BJ (cell line): ENCODE measurements at regions not wholly inside any gene's neighbourhood (a gene's known extent, or its start where the extent isn't known, plus 50 kb on each side); places are given as distances from the start of the nearest gene placed in this dataset.

ENCODE experiments used
- CTCF ChIA-PET: fragments of 350-600 bp; formaldehyde crosslinking; extraction: SDS; loops from one replicate; lab custom pipeline; 2021; ENCODE audit warnings: antibody characterized with exemption, inconsistent platforms; lab: Yijun Ruan, JAX
- POLR2A ChIA-PET: fragments of 300-600 bp; sonication (Branson Sonifier 250); formaldehyde crosslinking; extraction: SDS; loops from one replicate; lab custom pipeline; 2021; ENCODE audit warnings: antibody characterized with exemption; lab: Charles Lee
- DNase-seq: peaks from one replicate; pipeline ENCODE4 v3.0.0-alpha.2; 2011; ENCODE audit warnings: low read depth
- H3K27me3 ChIP-seq: 2 replicates; pipeline ENCODE4 v1.6.0; 2011; ENCODE audit warnings: low read length; ENCODE audit not compliant: control insufficient read depth, insufficient read depth
- H3K36me3 ChIP-seq: 2 replicates; pipeline ENCODE4 v1.5.1; 2011; ENCODE audit warnings: low read length; ENCODE audit not compliant: control insufficient read depth, insufficient read depth
- H3K4me3 ChIP-seq: 2 replicates; pipeline ENCODE4 v1.5.1; 2011; ENCODE audit warnings: low read depth, mild to moderate bottlenecking, control low read depth, low read length
- CTCF ChIP-seq: IDR thresholded peaks from 2 replicates; pipeline ENCODE4 v1.5.1; 2011; ENCODE audit warnings: low read depth, mild to moderate bottlenecking, control low read depth, inconsistent platforms, low read length, moderate library complexity; ENCODE audit not compliant: insufficient read depth

DNA sequence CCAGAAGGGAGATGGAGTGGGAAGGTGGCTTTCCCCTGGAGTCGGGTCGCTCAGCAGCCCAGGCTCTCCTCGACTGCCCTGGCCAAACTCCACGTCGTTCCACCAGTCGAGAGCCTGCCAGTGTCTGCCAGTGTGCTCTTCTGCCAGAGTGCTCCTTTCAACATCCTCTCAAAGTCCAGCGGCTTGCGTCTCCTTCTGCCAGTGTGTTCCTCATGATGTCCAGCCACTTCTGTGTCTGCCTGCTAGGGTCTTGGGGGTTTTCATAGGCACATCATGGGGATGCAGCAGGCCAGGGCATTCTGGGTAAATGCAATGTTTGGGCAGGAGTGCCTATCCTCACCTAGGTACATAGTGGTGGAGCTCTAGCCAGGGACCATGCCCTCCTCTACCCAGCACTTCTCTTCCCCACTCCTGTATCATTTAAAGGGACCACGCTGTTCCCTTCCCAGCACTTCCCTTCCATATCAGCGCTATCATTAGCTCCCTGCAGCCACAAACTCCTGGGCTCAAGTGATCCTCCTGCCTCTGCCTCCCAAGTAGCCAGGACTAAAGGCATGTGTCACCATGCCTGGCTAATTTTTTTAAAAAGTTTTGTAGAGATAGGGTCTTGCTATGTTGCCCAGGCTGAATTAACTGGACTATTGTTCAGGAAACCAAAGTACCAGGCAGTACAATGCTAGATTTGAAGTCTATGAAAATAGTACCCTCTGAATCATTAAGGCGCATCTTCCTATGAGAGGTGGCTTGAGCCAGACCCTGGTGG is 62.9 kb upstream of the CLDN5 start:
- H3K36me3 ChIP-seq, result no peaks in the 10 kb centered on the region
- ChIA-PET POLR2A (interaction anchor here (0.6 kb wide), 1 partner anchor 443 kb away, joined by 3 read pairs; the partner anchor contains the start of gene ESS2), CTCF (no interaction called here)
- no peak overlapping the region for H3K4me3 ChIP-seq
- TF ChIP-seq CTCF, result no peak
- no peak for DNase-seq
- no peaks in the 10 kb centered on the region for H3K27me3 ChIP-seq

- ChIA-PET POLR2A (no interaction called here), CTCF (interaction anchor here (1.5 to 2.3 kb wide), 2 partner anchors 19 to 40 kb away, joined by 3 to 5 read pairs; no protein-coding TSS in a partner anchor)
- no peak for DNase-seq
- no peaks in the 10 kb centered on the region for H3K36me3 ChIP-seq
- peaks cover 1% of the 10 kb centered on the region; the same call in 1 of the 2 replicates for H3K27me3 ChIP-seq
- H3K4me3 ChIP-seq, result no peak overlapping the region
- TF ChIP-seq CTCF, result no peak
Observed at GRCh38 chr22:19590696-19591095, 66.5 kb upstream of the CLDN5 start.

- H3K36me3 ChIP-seq, result no peaks in the 10 kb centered on the region
- DNase-seq, result no peak
- POLR2A ChIA-PET, result no interaction called here
- no peak overlapping the region for H3K4me3 ChIP-seq
- TF ChIP-seq CTCF, result no peak
- CTCF ChIA-PET, result interaction anchor here (1.5 to 2.3 kb wide), 2 partner anchors 18 to 39 kb away, joined by 3 to 5 read pairs; no protein-coding TSS in a partner anchor
- H3K27me3 ChIP-seq, result peaks cover 1% of the 10 kb centered on the region; the same call in 1 of the 2 replicates
Observed at GRCh38 chr22:19591568-19591967, 67.4 kb upstream of the CLDN5 start.

- no peak for TF ChIP-seq CTCF
- ChIA-PET CTCF (interaction anchor here (1.4 to 2.3 kb wide), 3 partner anchors 13 to 38 kb away, joined by 3 to 5 read pairs (median 4); no protein-coding TSS in a partner anchor), POLR2A (no interaction called here)
- Histone ChIP-seq H3K36me3 (no peaks in the 10 kb centered on the region), H3K4me3 (no peak overlapping the region), H3K27me3 (peaks cover 1% of the 10 kb centered on the region; the same call in 1 of the 2 replicates)
- DNase-seq, result no peak
Observed at GRCh38 chr22:19592464-19592863, 68.3 kb upstream of the CLDN5 start.

DNA sequence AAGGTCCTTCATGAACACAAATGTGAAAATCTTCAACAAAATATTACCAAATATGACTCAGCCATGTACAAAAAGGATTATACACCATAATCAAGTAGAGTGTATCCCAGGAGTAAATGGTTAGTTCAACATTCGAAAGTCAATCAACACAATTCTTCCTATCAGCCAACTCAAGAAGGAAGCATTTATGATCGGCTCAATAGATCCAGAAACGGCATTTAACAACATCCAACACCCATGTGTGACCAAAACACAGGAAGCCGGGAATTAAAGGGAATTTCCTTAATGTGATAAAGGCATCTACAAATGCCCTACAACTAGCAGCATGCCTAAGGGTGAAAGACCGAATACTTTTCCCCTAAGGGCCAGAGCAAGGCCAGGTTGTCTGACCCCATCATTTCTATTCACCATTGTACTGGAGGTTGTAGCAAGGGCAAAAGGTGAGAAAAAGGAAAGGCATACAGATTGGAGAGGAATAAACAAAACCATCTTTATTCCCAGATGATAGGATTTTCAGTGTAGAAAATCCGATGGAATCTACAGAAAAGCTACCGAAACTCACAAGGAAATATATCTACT is 69.9 kb upstream of the CLDN5 start:
- CTCF ChIA-PET, result interaction anchor here (0.7 to 1.4 kb wide), 2 partner anchors 11 to 19 kb away, joined by 3 to 4 read pairs; no protein-coding TSS in a partner anchor
- Histone ChIP-seq H3K4me3 (no peak overlapping the region), H3K36me3 (no peaks in the 10 kb centered on the region), H3K27me3 (peaks cover 1% of the 10 kb centered on the region; the same call in 1 of the 2 replicates)
- POLR2A ChIA-PET, result no interaction called here
- no peak for DNase-seq
- no peak for TF ChIP-seq CTCF
